DMS114 treated with DMSO at 0.1 percent for 48 hours (cell line): ENCODE measurements at regions not wholly inside any gene's neighbourhood (a gene's known extent, or its start where the extent isn't known, plus 50 kb on each side); places are given as distances from the start of the nearest gene placed in this dataset.
"Not testable (repeated sequence)": the region's sequence is repeated elsewhere in the genome, so short reads cannot be mapped to it uniquely, and the experiment has no call there.

ENCODE experiments used
- DNase-seq: peaks from one replicate; lab custom pipeline; 2025; ENCODE audit not compliant: unreplicated experiment; lab: John Stamatoyannopoulos, UW

DNA sequence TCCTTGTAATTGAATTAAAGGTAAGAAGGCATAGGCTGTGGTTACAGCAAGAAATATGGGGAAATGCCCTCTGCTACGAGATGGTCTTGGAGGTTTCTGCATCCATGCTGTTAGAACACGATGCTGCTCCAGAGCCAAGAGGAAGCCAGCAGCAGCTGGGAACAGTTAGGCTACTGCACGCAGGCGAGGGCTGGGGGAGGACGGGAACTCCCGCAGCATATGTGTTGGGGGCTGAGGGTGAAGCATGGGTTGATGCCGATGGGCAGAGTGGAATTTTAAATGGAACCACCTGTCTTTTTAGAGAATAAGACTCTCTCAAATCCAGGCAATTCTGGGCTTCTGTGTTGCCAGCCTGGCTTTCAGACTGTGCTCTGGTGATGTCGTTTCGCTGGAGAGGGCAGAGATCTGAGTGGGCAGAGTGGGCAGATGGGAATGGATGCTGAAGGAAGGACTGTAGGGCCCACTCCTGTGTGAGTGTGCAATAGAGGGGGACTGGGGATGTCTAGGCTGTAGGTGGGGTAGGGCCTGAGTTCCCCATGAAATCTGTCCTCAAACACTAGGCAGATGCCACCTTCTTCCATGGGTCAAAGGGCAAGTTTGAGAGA is 417.0 kb upstream of the TPM1 start:
- no peak for DNase-seq

DNA sequence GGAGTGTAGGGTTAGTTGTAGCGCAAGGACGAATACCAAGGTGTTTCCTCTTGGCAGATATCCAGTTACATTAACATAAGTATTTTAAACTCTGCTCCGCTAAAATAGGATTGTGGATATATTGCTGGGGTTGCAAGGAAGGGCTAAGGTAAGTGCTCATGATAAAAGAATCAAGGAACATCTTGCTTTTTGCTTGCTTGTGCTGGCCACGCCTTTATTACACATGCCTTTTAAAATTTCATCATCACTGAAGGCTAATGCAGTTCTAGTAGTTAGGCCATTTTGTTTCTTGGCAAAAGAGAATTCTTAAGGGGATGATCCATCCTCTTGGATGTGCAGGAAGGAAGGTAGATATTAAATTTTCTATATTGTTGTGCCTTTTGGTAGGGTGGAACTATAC is 415.6 kb upstream of the TPM1 start:
- no peak for DNase-seq

DNA sequence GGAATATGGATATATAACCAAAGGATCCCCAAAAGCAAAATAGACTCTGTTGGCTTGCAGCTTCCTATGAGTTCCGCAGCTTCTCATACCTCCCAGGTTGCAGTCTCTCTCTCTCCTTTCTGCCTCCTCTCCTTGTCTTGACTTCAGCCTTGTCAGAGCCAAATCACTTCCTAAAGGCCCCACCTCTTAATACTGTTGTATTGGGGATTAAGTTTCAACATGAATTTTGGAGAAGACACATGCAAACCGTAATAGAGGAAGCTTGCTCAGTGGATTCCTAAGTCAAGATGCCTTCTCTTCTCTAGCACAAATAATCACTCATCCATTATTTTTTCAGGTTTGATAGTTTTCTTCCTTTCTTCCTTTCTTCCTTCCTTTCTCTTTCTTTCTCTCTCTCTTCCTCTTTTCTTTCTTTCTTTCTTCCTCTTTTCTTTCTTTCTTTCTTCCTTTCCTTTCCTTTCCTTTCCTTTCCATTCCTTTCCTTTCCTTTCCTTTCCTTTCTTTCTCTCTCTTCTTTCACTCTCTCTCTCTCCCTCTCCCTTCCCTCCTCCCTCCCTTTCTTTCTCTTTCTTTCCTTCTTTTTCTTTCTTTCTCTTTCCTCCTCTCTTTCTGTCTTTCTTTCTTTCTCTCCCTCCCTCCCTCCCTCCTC is 411.3 kb upstream of the TPM1 start:
- no peak for DNase-seq

DNA sequence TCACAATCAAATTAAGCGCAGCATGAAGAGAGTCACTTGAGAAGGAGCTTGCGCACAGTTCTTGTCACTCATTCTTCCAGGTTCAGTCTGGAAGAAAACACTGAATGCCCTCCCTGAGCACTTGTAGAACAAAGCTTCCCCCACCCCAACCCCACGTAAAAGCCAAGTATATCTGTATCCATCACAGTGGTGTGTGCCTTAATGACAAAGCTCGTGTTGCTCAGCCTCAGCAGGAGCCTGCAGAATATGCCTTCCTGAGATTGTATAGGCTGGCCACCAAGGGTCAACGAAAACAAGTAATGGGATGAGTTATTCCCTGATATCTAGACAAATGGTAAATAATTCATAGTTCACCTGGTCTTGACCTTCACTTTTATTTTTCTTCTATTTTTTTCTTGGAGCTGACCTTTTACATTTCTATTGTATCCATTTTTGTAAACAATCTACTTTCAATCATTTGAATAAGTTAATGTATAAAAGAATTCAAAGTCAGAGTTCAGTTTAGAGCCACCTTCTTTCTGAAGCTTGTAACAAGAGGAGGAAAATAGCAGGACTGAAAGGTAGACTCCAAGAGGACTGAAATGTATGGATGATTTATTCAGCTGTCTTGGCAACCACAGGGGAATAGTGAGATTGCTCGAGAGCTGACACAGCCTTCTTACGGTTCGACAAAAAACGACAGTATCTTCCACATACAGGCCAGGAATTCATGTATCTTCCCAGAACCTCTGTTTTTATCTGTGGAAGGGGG is 405.5 kb upstream of the TPM1 start:
- DNase-seq, result no peak

DNA sequence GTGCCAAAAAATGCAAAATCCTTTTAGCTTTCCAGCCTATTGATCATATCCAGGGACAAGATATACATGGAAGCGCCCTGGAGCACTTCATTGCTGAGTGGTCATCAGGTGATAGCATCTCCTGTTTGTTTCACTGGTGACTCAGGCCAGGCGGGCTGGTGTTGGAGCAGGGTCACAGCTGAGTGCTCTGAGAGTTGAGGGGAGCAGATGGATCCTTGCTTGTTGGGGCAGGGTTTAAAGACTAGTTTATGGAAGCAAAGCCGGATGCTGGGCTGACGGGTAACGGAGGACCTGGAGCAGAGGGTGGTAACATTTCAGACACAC is 405.0 kb upstream of the TPM1 start:
- DNase-seq, result no peak

DNA sequence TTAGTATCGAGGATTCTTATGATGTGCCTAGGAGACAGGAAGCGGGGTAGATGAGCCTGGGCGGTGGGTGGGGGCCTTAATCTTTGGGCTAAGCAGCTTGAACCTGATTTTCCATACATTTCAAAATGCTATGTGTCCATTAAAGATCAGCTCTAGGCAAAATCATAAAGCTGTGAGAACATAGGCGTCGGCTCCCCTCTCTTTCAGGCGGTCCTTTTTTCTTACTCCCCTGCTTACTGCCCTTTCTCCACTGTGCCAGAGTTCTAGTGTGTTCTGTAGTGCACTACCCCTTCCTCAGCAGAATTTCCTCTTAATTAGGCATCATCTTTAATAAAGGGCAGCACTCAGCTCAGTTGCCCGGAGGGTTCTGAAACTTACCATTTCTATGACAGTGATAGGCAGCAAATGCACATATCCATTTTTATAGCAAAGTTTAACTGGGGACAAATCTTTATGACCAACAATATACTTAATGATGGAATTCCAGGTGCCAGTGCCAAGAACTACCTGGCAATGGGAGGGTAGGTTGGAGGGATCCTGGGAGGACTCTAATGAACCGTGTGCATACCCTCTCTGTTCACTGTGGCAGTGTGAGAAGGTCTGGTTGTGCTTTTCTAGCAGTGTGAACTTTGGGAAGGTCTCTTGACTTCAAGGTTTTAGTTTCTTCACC is 404.5 kb upstream of the TPM1 start:
- DNase-seq, result no peak

DNA sequence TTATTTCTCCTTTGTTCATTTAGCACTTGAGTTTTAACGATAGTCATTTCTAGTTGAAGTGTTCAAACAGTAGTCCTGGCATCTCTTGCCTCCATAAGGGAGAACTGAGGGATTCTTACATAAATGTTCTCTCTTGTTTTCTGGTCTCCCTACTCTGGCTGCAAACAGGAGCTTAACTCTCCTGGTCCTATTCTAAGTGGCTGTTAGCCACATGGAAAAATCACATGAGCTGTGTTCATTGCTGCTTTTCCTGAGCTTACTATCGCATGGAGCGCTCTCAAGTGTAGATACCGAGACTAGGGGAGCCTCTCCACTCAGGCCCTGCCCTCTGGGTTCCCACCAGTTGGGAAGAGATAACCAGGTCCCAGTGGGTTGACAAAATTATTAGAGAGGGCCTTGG is 403.1 kb upstream of the TPM1 start:
- DNase-seq, result no peak

DNA sequence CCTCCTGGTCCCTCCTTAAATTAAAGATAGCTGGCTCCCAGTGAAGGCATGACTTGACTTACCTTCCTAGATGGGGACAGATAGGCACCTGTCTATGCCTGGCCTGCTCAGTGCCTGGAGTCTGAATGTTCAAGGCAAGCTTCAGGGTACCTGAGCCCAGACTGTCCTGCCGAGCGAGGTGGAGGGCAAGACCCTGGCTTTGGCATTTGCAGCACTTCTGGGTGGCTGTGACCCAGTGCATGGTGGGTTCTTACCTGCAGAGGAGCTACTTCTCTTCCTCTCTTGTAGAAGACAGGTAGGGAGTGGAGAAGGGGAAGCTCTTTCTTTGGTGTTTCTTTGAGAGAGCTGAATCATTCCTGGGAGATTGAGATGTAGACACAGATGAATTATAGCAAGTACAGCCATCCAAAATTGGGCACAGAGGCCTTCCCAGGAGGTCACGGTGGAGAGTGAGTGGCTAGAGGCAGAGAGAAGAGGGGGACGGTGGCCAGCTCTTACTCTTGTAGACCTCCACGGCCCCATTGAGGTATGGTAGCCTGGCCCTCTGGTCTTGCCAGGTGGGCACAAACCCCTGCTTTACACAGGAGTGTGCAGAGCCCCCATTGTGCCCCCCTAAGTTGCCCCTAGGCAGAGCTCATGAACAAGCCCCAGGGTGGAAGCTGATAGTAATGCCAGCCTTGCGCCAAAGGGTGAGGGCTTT is 402.5 kb upstream of the TPM1 start:
- DNase-seq, result no peak

DNA sequence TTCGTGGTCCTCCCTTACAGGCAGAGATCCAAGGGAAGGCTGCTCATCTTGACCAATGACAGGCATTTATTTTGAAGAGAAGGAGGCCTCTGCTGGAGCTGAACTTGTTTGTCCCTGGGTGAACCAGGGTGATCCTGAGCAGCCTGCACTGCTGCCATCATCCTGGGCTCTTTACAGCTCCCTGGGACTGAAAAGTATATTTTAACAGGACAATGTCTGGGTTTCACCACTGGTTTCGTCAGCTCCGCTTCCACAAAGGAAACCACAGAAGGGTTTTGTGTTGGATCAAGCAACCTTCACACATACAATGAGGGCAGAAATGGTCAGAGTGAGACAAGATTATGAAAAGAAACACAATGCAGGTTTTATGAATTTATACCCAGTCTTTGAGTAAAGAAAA is 400.7 kb upstream of the TPM1 start:
- DNase-seq, result no peak

DNA sequence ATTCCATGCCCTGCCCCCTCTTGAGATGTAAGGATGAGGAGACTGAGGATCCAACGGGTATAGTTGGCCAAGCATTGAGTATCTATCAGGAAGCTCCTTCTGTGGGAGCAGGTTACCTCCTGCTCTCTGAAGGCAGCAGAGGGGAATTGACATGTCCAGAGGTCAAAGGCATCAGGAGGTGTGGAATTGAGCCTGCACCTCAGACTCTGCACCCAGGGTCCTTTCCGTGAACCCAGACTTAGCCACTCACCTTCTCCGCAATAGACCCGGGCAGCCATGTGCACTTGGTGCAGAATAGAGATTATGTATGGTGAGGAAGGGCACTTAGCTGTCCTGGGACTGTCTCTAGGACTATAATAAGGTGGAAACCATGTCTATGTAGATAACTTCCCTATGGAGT is 399.0 kb upstream of the TPM1 start:
- DNase-seq, result no peak

DNA sequence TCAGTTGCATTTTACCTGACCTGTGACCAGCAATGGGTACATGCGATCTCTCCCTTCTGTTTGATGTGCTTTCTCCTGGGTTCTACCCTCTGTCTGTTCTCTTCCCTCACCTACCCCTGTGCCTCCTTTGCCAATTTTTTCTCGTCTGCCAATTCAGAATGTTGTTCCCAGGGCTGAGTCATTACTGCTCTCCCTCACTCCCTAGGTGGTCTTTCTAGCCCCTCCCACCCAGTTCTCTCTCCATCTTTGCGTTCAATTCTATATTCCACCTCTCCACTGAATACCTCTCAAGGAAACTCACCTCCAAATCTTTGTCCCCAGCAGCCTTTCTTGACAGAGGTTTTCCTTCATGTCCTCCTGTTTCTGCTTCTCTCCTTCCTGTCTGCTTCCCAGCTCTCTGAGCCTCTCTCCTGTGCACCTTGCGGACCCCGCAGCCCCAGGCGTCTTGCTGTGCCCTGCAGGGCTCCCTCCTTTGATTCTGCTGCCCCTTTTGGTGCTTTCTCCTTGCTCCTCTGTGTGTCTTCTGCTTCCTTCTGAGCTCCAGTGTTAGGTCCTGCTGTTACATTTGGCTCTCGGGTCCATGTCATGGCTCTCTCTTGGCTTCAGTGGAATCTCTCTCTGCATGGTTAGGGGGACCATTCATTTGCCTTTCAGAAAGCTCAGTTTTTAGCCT is 398.2 kb upstream of the TPM1 start:
- DNase-seq, result no peak

DNA sequence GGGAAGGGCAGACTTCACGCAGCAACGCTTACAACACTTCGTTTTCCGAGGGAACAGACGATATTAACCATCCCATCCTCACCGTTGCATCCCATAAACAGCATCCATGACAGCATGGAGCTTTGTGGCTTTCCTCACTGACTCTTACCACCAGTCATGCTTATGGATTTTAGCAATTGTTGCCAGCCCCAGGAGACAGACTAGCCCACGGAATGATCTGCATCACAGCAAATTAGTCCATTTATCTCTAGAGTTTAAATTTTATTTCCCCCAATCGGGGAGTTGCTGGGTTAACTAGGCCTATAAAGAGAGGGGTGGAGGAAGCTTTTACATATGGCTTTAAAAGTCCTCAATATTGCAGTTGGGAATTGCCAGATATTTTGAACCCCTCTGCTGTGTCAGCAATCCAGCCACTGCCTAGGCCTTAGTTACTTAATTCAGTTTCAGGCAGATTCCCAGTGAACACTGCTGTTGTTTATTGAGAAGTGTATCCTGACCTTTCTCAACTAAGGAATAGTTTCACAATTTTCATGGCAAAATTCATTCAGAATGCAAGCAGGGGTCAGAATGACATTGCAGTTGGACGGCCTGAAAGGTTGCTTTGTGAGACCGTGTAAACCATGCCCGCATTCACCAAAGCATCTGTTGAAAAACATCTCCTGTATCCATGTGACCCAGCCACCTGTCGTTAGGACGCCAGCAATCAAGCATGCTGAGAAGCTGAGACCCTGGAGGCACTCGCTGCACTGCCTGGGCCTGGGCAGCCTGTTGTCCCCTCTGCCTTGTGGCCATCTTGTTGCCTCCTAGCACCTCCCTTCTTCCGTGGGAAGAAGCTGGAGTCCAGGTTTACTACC is 397.4 kb upstream of the TPM1 start:
- no peak for DNase-seq

DNA sequence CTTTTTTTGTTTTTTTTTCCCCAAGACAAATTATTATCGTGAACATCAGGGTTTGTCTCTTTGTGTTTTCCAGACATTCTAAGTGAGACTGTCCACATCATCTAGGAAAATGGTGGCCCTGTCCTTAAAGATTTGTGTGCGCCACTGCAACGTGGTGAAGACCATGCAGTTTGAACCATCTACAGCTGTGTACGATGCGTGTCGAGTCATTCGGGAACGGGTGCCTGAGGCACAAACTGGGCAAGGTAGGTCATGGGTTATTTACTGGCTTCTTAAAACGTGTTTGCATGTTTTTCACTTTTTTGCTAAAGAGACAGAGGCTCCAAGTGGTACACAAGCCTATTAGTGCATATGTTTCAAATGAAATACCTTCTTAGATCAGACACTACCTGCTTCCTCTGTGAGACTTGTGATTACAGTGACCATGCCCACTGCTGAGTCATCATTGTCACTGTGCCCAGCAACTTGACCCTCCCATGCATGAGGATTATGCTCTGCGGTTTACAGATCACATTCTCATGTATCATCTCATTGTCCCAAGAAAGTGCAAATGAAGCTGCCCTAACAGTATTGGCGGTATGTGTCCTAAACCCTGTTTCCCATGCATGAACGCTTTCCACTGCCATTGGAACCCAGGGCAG is 395.2 kb upstream of the TPM1 start:
- DNase-seq, result no peak

DNA sequence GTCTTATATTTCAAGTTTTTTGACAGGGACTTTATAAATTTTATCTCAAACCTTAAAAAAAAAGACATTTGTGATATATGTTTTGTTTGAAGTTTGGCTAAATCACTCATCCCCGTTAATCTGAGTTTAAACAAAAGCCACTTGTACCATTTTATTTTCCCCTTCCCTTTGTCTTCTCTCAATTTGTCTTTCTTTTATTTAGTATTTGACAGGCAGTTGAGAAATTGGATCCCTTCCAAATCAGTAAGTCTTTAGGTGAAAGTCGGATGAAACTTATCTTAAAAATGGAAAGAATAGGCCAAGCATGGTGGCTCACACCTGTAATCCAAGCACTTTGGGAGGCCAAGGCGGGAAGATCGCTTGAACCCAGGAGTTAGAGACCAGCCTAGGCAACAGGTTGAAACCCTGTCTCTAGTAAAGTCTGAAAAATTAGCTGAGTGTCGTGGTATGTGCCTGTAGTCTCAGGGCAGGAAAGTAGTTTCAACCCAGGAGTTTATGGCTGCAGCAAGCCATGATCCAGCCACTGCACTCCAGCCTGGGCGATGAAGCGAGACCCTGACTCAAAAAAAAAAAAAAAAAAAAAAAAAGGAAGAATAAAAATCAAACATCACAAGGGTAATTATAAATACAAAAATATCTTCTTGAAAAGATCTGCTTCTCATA is 394.6 kb upstream of the TPM1 start:
- DNase-seq, result no peak

DNA sequence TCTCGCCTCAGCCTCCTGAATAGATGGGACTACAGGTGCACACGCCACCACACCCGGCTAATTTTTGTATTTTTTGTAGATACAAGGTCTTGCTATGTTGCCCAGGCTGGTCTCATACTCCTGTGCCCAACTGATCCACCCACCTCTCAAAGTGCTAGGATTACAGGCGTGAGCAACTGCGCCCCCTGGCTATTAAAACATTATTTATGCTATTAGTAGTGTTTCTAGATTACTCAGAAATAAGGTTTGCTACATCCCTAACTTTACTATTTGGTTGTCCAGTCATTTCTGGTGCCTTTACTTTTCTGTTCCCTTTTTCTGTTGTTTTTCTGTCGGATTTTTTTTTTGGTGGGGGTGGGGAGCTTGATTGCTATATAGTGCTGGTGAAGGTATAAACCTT is 393.6 kb upstream of the TPM1 start:
- DNase-seq, result no peak

DNA sequence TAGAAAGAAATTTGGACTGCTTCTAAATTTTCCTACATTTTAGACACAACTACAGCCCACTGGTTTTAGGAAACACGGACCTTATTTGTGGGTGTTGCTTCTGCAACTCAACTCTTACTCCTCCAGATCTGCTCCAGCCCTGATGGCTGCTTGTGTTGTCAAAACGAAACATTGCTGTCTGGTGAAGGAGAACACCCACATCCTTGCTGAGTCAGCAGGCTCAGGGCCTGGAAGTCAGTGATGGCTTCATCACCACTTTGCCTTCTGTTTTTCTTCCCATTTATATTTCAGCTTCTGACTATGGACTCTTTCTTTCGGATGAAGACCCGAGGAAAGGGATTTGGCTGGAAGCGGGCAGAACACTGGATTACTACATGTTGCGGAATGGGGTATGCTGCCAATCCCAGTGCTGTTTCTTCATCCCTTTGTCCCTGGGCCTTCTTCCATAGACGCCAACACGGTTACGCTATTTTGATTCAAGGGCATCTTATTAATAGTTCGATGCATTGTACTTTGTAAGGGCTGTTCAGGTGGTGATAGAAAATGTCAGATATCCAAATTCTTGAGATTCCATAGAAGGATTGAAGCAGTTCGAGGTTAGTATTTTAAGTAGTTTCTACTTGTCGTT is 392.6 kb upstream of the TPM1 start:
- DNase-seq, result no peak

DNA sequence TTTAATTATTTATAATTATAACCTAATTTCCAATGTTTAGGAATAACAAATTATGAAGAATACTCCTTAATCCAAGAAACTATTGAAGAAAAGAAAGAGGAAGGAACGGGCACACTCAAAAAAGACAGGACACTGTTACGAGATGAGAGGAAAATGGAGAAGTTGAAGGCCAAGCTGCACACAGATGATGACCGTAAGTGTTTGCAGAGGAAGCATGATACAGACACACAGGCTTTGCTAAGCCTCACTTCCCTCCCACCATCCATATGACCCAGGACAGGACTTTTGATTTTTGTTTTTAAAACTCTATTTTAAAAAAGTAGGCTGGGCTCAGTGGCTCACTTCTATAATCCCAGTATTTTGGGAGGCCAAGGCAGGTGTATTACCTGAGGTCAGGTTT is 389.4 kb upstream of the TPM1 start:
- no peak for DNase-seq

DNA sequence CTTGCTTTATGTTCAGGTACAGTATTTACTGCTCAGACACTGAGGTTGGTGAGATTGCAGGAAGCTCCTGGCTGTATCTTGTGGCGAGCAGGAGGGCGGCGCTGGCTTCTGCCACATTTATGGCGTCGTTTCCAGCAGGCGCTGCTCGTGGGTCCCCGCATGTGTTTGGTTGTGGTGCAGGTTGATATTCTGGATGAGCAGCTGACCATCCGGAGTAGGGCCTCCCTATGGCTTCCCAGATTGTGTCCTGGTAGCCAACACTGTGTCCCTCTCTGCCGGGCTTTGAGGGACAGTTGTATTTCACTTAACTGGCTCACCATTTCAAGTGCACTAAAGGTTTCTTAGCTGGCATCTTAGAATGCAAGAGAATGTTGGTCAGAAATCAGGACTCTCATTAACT is 386.5 kb upstream of the TPM1 start:
- DNase-seq, result no peak

DNA sequence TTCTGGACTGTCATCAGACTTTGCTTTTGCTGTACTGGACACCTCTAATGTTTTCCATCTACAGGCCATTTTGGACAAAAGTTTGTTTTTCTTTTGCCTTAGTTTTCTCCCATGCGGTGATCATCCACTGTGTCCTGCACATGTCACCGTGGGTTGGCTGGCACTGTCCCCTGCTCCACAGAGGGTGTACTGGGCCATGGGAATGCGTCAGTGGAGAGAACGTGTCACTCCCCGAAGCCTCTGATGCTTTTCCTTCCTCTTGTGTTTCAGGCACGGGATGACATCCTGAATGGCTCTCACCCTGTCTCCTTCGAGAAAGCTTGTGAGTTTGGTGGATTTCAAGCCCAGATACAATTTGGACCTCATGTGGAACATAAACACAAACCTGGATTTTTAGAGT is 385.0 kb upstream of the TPM1 start:
- DNase-seq, result not testable (repeated sequence)
